Adrenal gland (tissue), 9 donors: ENCODE measurements at regions not wholly inside any gene's neighbourhood (a gene's known extent, or its start where the extent isn't known, plus 50 kb on each side); places are given as distances from the start of the nearest gene placed in this dataset.

Experiments
- DNase-seq, 7 donors: peaks; one replicate each; pipeline ENCODE4 v3.0.0-alpha.2; 2019 to 2020
- H3K27ac ChIP-seq, 5 donors: fragments of 200-600 bp; sonication (generic) in 4 of 5; 1 replicate in 3 of 5; 2 replicates in 2 of 5; pipeline versions ENCODE4 v1.5.1 to v1.8.0; 2016 to 2020; ENCODE audit warnings: mild to moderate bottlenecking in 1 of 5
- H3K27me3 ChIP-seq: fragments of 200-600 bp; 2 replicates; pipeline ENCODE4 v1.8.0; 2021
- H3K36me3 ChIP-seq, 2 donors: fragments of 200-600 bp; replicated peaks in 1 of 2; 1 replicate in 1 of 2; 2 replicates in 1 of 2; pipeline versions ENCODE4 v1.5.1 to v1.8.0; 2018 to 2022
- H3K4me1 ChIP-seq, 2 donors: fragments of 200-600 bp; replicated peaks in 1 of 2; 1 replicate in 1 of 2; 2 replicates in 1 of 2; pipeline versions ENCODE4 v1.5.1 to v1.8.0; 2018 to 2021
- H3K4me3 ChIP-seq, 4 donors: fragments of 200-600 bp; sonication (generic) in 3 of 4; one replicate each; pipeline ENCODE4 v1.5.1; 2016 to 2018
- H3K9me3 ChIP-seq, 3 donors: fragments of 200-600 bp; sonication (generic) in 1 of 3; replicated peaks in 1 of 3; 1 replicate in 2 of 3; 2 replicates in 1 of 3; pipeline versions ENCODE4 v1.5.1 to v1.8.0; 2016 to 2021
- POLR2A ChIP-seq, 2 donors: fragments of 450-650 bp; IDR thresholded peaks; one replicate each; pipeline ENCODE4 v1.6.1; 2017; ENCODE audit warnings: antibody characterized with exemption in 2 of 2, mild to moderate bottlenecking in 2 of 2, moderate library complexity in 1 of 2
- WGBS, 4 donors: extraction: QIAGEN DNeasy Blood & Tissue Kit in 2 of 4; methylation state at CpG; one replicate each; pipeline versions ENCODE4 v1.1.5 to v1.1.7; 2013 to 2017; 5-methylcytosine and 5-hydroxymethylcytosine counted together
- intact Hi-C, 2 donors: fragments of 100-400 bp; cut with DNase I; formaldehyde crosslinking; loops; one replicate each; pipeline versions ENCODE4 v1.14.1 to v1.15.0; 2022 to 2023
- TF ChIP-seq, protein P1 (sequence below), 6 experiments: fragments of 450-650 bp in 4 of 6; fragments of 200-600 bp in 2 of 6; sonication (generic) in 1 of 6; IDR thresholded peaks; 1 replicate in 5 of 6; 2 replicates in 1 of 6; pipeline versions ENCODE4 v1.5.1 to v1.8.0; 2016 to 2021; ENCODE audit warnings: antibody characterized with exemption in 6 of 6, mild to moderate bottlenecking in 2 of 6, moderate library complexity in 1 of 6
- donor health status: healthy with polysubstance abuse.
- donor health status: Bipolar disorder and iron deficiency.
- donor health status: DM: yes; HTN: yes; CAD: no.
- donor health status: DM: no; HTN: no; CAD: no.
- donor health status: DM: no; HTN: no; CAD: no.

DNA sequence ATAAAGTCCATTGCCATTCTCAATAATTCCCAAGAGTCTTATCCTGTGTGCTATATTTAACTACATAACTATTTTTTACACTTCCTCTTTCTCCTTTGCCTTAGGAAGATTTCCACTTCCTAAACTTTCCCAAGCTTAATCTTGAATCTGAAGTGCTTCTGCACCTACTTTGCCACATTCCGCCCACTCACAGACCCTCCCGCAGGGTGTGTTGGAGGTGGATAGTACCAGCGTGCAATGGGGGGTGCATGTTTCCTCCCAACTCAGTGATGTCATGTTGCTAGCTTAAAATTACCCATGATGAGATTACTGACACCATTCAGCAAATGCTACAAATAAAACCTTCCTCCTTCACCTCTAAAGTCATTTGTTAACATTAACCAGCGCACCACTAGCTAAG, 460.2 kb downstream of the NR2F1-AS1 start:
- Histone ChIP-seq H3K4me3 (no peak overlapping the region), H3K27ac (no peak overlapping the region), H3K36me3 (no peaks in the 10 kb centered on the region), H3K27me3 (no peaks in the 10 kb centered on the region), H3K9me3 (no peaks in the 10 kb centered on the region), H3K4me1 (no peaks in the 10 kb centered on the region)
- TF ChIP-seq, protein P1, sequence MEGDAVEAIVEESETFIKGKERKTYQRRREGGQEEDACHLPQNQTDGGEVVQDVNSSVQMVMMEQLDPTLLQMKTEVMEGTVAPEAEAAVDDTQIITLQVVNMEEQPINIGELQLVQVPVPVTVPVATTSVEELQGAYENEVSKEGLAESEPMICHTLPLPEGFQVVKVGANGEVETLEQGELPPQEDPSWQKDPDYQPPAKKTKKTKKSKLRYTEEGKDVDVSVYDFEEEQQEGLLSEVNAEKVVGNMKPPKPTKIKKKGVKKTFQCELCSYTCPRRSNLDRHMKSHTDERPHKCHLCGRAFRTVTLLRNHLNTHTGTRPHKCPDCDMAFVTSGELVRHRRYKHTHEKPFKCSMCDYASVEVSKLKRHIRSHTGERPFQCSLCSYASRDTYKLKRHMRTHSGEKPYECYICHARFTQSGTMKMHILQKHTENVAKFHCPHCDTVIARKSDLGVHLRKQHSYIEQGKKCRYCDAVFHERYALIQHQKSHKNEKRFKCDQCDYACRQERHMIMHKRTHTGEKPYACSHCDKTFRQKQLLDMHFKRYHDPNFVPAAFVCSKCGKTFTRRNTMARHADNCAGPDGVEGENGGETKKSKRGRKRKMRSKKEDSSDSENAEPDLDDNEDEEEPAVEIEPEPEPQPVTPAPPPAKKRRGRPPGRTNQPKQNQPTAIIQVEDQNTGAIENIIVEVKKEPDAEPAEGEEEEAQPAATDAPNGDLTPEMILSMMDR (IDR thresholded peaks at IDR 0.05), result no peak
- TF ChIP-seq POLR2A (IDR thresholded peaks at IDR 0.05), result no peak
- 83 to 91% (median 88%) methylated on average over 4 of the region's 4 CpGs for WGBS, 4 donors
- DNase-seq, result no peak
- intact Hi-C loops, result no loop called here

- Histone ChIP-seq H3K4me3 (no peak overlapping the region), H3K27ac (no peak overlapping the region), H3K36me3 (no peaks in the 10 kb centered on the region), H3K27me3 (no peaks in the 10 kb centered on the region), H3K4me1 (no peaks in the 10 kb centered on the region), H3K9me3 (no peaks in the 10 kb centered on the region)
- WGBS, 4 donors, result 77 to 94% (median 88%) methylated on average over 1 of the region's 1 CpG
- no peak for DNase-seq
- intact Hi-C loops, result no loop called here
- no peak for TF ChIP-seq POLR2A (IDR thresholded peaks at IDR 0.05)
- TF ChIP-seq, protein P1 (IDR thresholded peaks at IDR 0.05), result no peak
Observed at GRCh38 chr5:93120051-93120450, 461.0 kb downstream of the NR2F1-AS1 start.

DNA sequence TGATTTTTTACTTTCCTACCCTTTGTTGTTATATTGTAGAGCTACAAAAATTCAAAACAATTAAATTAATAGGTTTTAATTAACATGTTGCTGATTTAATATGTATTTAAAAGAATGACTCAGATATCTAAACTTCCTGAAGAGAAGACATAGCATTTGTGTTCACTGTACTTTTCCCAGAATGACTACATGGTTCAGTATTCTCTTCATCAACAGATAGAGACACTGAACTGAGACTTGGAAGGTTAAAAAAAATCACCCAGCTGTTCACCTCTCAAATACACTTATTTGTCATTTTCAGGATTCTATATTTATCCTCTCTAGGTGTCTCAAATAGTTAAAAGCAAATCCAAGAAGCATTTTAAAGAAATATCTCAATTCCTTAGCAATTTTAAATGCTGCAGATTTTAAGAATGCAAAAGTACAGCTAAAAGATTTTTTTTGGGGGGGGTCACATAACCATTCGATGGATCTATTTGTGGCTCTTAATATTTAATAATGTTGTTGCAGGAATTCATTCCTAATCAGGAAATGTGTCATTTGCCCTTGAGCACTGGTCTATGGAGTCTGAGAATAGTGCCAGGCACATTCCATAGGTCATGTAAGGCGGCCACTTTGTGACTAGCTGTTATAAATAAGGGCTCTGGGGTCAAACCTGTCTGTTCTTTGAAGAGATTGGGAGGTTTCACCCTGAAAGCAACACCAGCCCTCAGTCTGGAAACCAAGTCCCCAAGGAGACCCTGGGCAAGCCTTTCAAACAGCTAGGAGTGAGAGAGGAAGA, 463.1 kb downstream of the NR2F1-AS1 start:
- intact Hi-C loops, result no loop called here
- Histone ChIP-seq H3K4me3 (no peak overlapping the region), H3K27me3 (no peaks in the 10 kb centered on the region), H3K9me3 (no peaks in the 10 kb centered on the region), H3K4me1 (no peaks in the 10 kb centered on the region), H3K27ac (no peak overlapping the region), H3K36me3 (no peaks in the 10 kb centered on the region)
- no peak for DNase-seq
- TF ChIP-seq POLR2A (IDR thresholded peaks at IDR 0.05), result no peak
- TF ChIP-seq, protein P1 (IDR thresholded peaks at IDR 0.05), result no peak
- 27 to 39% (median 30%) methylated on average over 2 of the region's 2 CpGs for WGBS, 4 donors

DNA sequence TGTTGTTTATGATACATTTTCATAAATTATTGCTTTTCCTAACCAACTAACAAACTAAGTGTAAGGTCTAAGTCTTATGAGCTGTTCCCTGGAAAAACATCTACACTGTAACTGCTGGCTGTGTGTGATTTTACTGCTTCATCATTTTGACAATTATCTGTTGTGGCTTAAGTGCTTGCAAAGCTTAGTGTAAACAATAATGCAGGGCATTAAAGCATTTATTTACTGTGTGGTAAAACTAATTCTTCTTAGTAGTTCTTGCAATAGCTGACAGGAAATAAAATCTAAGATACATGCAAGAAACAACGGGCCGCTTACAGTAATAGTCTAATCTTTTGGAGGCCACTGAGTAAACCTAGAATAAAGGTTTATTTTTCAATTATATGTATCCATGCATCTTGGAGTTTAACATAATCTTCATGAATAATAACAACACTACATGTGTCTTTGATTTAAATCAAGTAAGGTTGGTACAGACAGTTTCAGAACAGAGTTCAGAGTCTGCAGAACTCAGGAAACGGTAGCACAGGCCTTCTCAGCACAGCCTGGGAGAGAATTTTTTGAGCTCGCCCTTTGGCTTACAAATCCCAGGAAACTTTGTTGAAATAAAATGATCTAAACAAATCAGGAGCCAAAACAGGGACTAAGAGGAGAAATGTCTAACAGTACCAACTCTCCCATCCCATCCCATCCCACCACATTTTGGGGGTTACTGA, 473.1 kb downstream of the NR2F1-AS1 start:
- Histone ChIP-seq H3K4me3 (no peak overlapping the region), H3K27me3 (no peaks in the 10 kb centered on the region), H3K36me3 (no peaks in the 10 kb centered on the region), H3K27ac (no peak overlapping the region), H3K4me1 (peaks cover 0 to 6% of the 10 kb centered on the region in 2 donors), H3K9me3 (no peaks in the 10 kb centered on the region)
- WGBS, 4 donors, result 63 to 76% (median 70%) methylated on average over 4 of the region's 4 CpGs
- intact Hi-C loops, result no loop called here
- DNase-seq, result no peak
- TF ChIP-seq, protein P1 (IDR thresholded peaks at IDR 0.05), result no peak
- TF ChIP-seq POLR2A (IDR thresholded peaks at IDR 0.05), result no peak
